PC-9 (cell line): ENCODE measurements at regions not wholly inside any gene's neighbourhood (a gene's known extent, or its start where the extent isn't known, plus 50 kb on each side); places are given as distances from the start of the nearest gene placed in this dataset.

Experiments
- EZH2 ChIP-seq: fragments of 200-600 bp; sonication (generic); IDR thresholded peaks from 2 replicates; pipeline ENCODE4 v1.8.0; 2017; ENCODE audit warnings: antibody characterized with exemption, low read depth
- TF ChIP-seq, protein P1 (sequence below): fragments of 200-600 bp; sonication (generic); conservative IDR thresholded peaks from 2 replicates; pipeline ENCODE4 v1.6.1; 2017; ENCODE audit warnings: mixed run types, antibody characterized with exemption, mild to moderate bottlenecking, moderate library complexity

DNA sequence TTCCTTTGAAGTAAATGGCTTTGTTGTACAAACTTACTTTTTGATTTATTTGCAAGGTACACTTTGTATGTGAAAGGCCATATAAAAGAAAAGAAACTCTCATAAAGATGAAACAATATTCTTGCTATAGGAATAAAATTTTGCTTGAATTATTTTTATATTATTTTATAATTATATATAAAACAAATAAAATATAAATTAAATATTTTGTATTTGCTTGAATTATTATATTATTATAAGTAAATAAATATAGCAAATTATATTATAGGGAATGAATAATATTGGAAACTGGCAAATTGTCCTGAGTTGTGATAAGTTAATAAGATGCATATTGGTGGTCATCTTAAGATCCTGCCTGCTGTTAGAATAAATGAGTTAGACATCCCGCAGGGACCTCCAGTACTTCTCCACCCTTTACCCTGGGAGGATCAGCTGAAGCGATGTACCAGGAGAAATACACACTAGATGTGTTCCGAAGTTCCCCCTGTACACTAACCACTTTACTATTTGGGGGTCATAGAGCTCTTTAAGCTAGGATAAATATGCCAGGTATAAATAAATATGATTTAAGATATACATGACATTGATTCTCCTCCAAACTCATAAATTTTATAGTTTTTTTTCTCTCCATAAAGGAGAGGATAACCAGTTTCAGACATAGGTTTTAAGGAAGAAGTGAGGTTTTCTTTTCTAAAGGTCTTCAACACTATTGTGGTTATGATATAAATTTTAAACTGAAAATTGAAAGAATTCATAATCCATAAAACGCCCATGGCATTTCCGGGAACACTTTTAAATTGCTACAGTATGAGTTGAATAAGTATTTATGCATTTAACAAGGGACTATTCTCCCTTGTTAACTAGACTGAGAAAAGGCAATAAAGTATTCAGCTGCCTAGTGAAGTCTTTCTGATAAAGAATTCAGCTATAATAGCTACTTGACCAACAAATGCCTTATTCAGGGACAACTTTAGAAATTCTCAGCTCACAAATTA, 486.3 kb upstream of the MARCKS start:
- TF ChIP-seq, protein P1, sequence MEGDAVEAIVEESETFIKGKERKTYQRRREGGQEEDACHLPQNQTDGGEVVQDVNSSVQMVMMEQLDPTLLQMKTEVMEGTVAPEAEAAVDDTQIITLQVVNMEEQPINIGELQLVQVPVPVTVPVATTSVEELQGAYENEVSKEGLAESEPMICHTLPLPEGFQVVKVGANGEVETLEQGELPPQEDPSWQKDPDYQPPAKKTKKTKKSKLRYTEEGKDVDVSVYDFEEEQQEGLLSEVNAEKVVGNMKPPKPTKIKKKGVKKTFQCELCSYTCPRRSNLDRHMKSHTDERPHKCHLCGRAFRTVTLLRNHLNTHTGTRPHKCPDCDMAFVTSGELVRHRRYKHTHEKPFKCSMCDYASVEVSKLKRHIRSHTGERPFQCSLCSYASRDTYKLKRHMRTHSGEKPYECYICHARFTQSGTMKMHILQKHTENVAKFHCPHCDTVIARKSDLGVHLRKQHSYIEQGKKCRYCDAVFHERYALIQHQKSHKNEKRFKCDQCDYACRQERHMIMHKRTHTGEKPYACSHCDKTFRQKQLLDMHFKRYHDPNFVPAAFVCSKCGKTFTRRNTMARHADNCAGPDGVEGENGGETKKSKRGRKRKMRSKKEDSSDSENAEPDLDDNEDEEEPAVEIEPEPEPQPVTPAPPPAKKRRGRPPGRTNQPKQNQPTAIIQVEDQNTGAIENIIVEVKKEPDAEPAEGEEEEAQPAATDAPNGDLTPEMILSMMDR, result no peak
- TF ChIP-seq EZH2, result no peak
